ENCODE measurements at regions not wholly inside any gene's neighbourhood (a gene's known extent, or its start where the extent isn't known, plus 50 kb on each side); places are given as distances from the start of the nearest gene placed in this dataset.
A peak's percentile ranks its signal among the peaks of the same experiment; 100 is the strongest.

GRCh38 chr4:164623099-164623498, 130.8 kb upstream of the SMIM31 start:
- Histone ChIP-seq H3K14ac (ENCODE audit: insufficient read depth, low read length) (no peak overlapping the region), H2AK5ac (ENCODE audit: insufficient read length, low read length) (no peak overlapping the region), H3T11ph (ENCODE audit: low read length) (no peak overlapping the region), H2BK120ac (ENCODE audit: low read depth, low read length, poor library complexity, severe bottlenecking) (no peak overlapping the region), H3K4ac (ENCODE audit: low read depth, low read length) (no peak overlapping the region), H3K79me2 (ENCODE audit: insufficient read depth, low read length) (no peaks in the 10 kb centered on the region), H2AFZ (ENCODE audit: low read length) (no peak overlapping the region), H3K9ac (ENCODE audit: extremely low read depth, insufficient read length, low read length) (no peak overlapping the region), H3K27ac (ENCODE audit: insufficient read length, low read depth, low read length) (no peak overlapping the region), H4K20me1 (ENCODE audit: control insufficient read depth, insufficient read depth, insufficient read length) (no peaks in the 10 kb centered on the region), H3K18ac (ENCODE audit: insufficient read length, low read depth, low read length) (no peak overlapping the region), H3K79me1 (ENCODE audit: insufficient read depth, low read depth, low read length, poor library complexity, severe bottlenecking) (no peaks in the 10 kb centered on the region), H4K91ac (ENCODE audit: insufficient read length, low read depth, low read length) (no peak overlapping the region), H4K8ac (replicated peaks; ENCODE audit: insufficient read length, low read depth, low read length) (no peak overlapping the region), H2BK12ac (ENCODE audit: insufficient read length, low read depth, low read length) (no peak overlapping the region), H2BK15ac (ENCODE audit: low read depth, low read length) (no peak overlapping the region), H3K4me2 (ENCODE audit: insufficient read depth, insufficient read length, low read length) (no peak overlapping the region), H3K27me3 (ENCODE audit: insufficient read depth, low read length) (no peaks in the 10 kb centered on the region), H3K56ac (ENCODE audit: insufficient read length, low read depth, low read length) (no peak overlapping the region), H3K23me2 (ENCODE audit: insufficient read length, low read depth, low read length, poor library complexity, severe bottlenecking) (no peaks in the 10 kb centered on the region), H2BK20ac (ENCODE audit: low read depth, low read length, poor library complexity, severe bottlenecking) (no peak overlapping the region), H3K9me3 (ENCODE audit: control insufficient read depth, low read depth, low read length) (no peaks in the 10 kb centered on the region), H2BK5ac (ENCODE audit: insufficient read length, low read length) (no peak overlapping the region), H4K5ac (ENCODE audit: insufficient read length, low read depth, low read length) (no peak overlapping the region), H3K23ac (ENCODE audit: insufficient read length, low read depth, low read length) (no peak overlapping the region), H3K4me1 (ENCODE audit: insufficient read depth, low read length) (no peaks in the 10 kb centered on the region)
- H3K27ac Mint-ChIP-seq: 0 out of 7 replicates have a peak overlapping the region, but pooled peaks of 1 of the 3 experiments have one; percentile 8
- peaks cover 0 to 4% of the 10 kb centered on the region in 2 experiments; a peak in 1 of 4 replicates for H3K4me1 Mint-ChIP-seq
- no peaks in the 10 kb centered on the region for H3K27me3 Mint-ChIP-seq (ENCODE audit: low read depth)
- no CpG with 5 or more reads among the region's 1 CpG for WGBS (ENCODE audit: extremely low coverage, insufficient read length, low lambda C conversion rate)
- peaks cover 0 to 4% (median 2%) of the 10 kb centered on the region in 3 experiments; a peak in 3 of 7 replicates for H3K36me3 Mint-ChIP-seq (ENCODE audit: insufficient read depth in 1 of 3, low read depth in 3 of 3)
- peaks cover 3 to 14% of the 10 kb centered on the region in 2 experiments; a peak in 4 of 5 replicates for H3K9me3 Mint-ChIP-seq
- DNase-seq: no peak
- no peak for TF ChIP-seq CTCF (conservative IDR thresholded peaks at IDR 0.05)
- no peak overlapping the region for H3K4me3 Mint-ChIP-seq
